ENCODE measurements at regions not wholly inside any gene's neighbourhood (a gene's known extent, or its start where the extent isn't known, plus 50 kb on each side); places are given as distances from the start of the nearest gene placed in this dataset.

DNA sequence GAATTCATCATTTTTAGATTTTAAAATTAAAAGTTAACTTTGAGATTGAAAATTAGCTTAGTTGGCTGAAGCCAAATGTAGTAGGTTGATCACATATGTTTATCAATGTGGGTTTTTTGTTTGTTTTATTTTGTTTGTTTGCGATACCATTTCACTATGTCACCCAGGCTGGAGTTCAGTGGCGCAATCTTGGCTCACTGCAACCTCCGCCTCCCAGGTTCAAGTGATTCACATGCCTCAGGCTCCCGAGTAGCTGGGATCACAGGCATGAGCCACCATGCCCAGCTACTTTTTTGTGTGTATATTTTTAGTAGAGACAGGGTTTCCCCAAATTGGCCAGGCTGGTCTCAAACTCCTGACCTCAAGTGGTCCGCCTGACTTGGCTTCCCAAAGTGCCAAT lies 665.7 kb upstream of the SLC10A2 start (continued):
- TF ChIP-seq, protein P1, sequence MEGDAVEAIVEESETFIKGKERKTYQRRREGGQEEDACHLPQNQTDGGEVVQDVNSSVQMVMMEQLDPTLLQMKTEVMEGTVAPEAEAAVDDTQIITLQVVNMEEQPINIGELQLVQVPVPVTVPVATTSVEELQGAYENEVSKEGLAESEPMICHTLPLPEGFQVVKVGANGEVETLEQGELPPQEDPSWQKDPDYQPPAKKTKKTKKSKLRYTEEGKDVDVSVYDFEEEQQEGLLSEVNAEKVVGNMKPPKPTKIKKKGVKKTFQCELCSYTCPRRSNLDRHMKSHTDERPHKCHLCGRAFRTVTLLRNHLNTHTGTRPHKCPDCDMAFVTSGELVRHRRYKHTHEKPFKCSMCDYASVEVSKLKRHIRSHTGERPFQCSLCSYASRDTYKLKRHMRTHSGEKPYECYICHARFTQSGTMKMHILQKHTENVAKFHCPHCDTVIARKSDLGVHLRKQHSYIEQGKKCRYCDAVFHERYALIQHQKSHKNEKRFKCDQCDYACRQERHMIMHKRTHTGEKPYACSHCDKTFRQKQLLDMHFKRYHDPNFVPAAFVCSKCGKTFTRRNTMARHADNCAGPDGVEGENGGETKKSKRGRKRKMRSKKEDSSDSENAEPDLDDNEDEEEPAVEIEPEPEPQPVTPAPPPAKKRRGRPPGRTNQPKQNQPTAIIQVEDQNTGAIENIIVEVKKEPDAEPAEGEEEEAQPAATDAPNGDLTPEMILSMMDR (tag by site-specific recombination; IDR thresholded peaks at IDR 0.05) = no peak
- TF ChIP-seq ZNF600 (tag by site-specific recombination; IDR thresholded peaks at IDR 0.05) = no peak

DNA sequence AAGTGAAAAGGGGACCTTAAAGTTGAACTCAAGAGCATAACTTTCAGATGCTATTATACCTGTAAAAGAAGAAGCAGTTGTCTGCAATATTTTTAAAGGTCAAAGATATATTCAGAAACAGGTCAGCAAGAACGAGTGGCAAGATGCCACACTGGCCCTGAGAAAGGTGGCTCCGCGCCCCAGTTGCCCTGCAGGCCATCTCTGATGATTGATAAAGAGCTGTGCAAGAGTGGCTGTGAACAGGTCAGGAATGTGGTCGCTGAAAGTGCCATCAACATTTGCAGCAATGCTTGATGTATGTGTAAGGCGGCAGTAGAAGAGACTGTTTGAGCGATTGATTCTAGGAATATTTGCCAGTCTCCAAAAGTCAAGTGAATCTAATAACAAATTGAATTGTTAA lies 664.2 kb upstream of the SLC10A2 start:
- Histone ChIP-seq H3K4me3 (ENCODE audit: low read depth, low read length) (no peak overlapping the region), H3K27ac (ENCODE audit: extremely low read depth, low read depth, low read length) (no peak overlapping the region), H3K9me3 (ENCODE audit: control insufficient read depth, insufficient read depth, low read depth, low read length) (no peaks in the 10 kb centered on the region), H3K4me1 (ENCODE audit: control insufficient read depth, insufficient read depth, low read length) (no peaks in the 10 kb centered on the region), H3K36me3 (ENCODE audit: control insufficient read depth in 2 of 2, insufficient read depth in 1 of 2, low read length in 2 of 2) (no peaks in the 10 kb centered on the region)
- POLR2A ChIA-PET = no interaction called here
- CTCF ChIA-PET = no interaction called here
- TF ChIP-seq ZNF560 (tag by site-specific recombination; IDR thresholded peaks at IDR 0.05; ENCODE audit: borderline replicate concordance) (no peak), ZNF311 (tag by site-specific recombination; IDR thresholded peaks at IDR 0.05; ENCODE audit: borderline replicate concordance) (no peak), ZBTB17 (tag by site-specific recombination; IDR thresholded peaks at IDR 0.05) (no peak), ZNF214 (tag by site-specific recombination; IDR thresholded peaks at IDR 0.05; ENCODE audit: borderline replicate concordance) (no peak), KLF7 (tag by site-specific recombination; IDR thresholded peaks at IDR 0.05; ENCODE audit: borderline replicate concordance) (no peak), ZNF623 (tag by site-specific recombination; IDR thresholded peaks at IDR 0.05) (no peak), ZBTB48 (tag by site-specific recombination; IDR thresholded peaks at IDR 0.05) (no peak), ZNF146 (tag by site-specific recombination; IDR thresholded peaks at IDR 0.05) (no peak), ZNF19 (tag by site-specific recombination; IDR thresholded peaks at IDR 0.05; ENCODE audit: low read depth) (no peak)
- TF ChIP-seq, protein P2, sequence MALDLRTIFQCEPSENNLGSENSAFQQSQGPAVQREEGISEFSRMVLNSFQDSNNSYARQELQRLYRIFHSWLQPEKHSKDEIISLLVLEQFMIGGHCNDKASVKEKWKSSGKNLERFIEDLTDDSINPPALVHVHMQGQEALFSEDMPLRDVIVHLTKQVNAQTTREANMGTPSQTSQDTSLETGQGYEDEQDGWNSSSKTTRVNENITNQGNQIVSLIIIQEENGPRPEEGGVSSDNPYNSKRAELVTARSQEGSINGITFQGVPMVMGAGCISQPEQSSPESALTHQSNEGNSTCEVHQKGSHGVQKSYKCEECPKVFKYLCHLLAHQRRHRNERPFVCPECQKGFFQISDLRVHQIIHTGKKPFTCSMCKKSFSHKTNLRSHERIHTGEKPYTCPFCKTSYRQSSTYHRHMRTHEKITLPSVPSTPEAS (tag by site-specific recombination; IDR thresholded peaks at IDR 0.05) = no peak

DNA sequence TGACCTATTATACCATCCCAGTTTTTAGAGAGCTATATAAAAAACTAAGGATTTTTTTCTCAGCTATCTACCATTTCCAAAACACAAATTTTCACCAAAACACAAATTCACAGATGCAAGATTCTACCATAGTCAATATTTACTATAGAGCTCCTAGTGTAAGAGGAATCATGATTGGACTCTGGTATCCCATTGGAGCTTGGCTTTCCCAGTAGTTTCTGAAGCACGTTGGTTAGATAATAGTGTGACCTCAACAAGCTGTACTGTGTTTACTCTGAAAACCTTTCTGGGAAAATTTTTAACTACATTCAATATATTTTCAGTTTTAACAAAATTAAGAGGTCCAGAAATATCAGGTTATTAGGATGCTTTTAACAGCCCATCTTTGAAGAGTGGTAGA lies 660.6 kb upstream of the SLC10A2 start:
- CTCF ChIA-PET = no interaction called here

DNA sequence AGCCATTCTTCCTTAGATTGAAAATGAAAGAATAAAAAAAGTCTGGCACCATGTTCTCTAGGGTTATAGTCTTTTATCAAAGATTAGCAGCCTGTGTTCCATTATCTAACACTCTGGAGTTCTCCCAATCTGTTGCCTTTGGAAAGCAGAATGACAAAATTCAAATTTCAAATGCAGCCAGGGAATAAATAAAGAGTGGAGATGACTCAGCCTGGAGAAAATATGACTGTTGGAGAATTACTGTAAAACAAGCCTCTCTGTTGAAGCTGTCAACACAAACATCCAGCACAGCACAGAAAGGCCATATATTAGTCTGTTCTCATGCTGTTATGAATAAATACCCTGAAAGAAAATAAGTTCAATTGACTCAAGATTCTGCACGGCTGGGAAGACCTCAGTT lies 650.5 kb upstream of the SLC10A2 start:
- ChIA-PET POLR2A (no interaction called here), CTCF (no interaction called here)
- TF ChIP-seq ZNF214 (tag by site-specific recombination; IDR thresholded peaks at IDR 0.05; ENCODE audit: borderline replicate concordance) (no peak), ZNF596 (tag by site-specific recombination; IDR thresholded peaks at IDR 0.05) (no peak), SP3 (tag by site-specific recombination; IDR thresholded peaks at IDR 0.05) (no peak), ZNF394 (tag by site-specific recombination; IDR thresholded peaks at IDR 0.05; ENCODE audit: borderline replicate concordance) (no peak), SP7 (tag by site-specific recombination; IDR thresholded peaks at IDR 0.05) (no peak), ZNF768 (tag by site-specific recombination; IDR thresholded peaks at IDR 0.05) (no peak), ZNF549 (tag by site-specific recombination; IDR thresholded peaks at IDR 0.05) (no peak)
- TF ChIP-seq, protein P3, sequence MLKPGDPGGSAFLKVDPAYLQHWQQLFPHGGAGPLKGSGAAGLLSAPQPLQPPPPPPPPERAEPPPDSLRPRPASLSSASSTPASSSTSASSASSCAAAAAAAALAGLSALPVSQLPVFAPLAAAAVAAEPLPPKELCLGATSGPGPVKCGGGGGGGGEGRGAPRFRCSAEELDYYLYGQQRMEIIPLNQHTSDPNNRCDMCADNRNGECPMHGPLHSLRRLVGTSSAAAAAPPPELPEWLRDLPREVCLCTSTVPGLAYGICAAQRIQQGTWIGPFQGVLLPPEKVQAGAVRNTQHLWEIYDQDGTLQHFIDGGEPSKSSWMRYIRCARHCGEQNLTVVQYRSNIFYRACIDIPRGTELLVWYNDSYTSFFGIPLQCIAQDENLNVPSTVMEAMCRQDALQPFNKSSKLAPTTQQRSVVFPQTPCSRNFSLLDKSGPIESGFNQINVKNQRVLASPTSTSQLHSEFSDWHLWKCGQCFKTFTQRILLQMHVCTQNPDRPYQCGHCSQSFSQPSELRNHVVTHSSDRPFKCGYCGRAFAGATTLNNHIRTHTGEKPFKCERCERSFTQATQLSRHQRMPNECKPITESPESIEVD (tag by site-specific recombination; IDR thresholded peaks at IDR 0.05) = no peak

More for the DNA sequence above, 660.6 kb upstream of the SLC10A2 start:
- TF ChIP-seq, protein P4, sequence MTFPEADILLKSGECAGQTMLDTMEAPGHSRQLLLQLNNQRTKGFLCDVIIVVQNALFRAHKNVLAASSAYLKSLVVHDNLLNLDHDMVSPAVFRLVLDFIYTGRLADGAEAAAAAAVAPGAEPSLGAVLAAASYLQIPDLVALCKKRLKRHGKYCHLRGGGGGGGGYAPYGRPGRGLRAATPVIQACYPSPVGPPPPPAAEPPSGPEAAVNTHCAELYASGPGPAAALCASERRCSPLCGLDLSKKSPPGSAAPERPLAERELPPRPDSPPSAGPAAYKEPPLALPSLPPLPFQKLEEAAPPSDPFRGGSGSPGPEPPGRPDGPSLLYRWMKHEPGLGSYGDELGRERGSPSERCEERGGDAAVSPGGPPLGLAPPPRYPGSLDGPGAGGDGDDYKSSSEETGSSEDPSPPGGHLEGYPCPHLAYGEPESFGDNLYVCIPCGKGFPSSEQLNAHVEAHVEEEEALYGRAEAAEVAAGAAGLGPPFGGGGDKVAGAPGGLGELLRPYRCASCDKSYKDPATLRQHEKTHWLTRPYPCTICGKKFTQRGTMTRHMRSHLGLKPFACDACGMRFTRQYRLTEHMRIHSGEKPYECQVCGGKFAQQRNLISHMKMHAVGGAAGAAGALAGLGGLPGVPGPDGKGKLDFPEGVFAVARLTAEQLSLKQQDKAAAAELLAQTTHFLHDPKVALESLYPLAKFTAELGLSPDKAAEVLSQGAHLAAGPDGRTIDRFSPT (tag by site-specific recombination; IDR thresholded peaks at IDR 0.05) = no peak
- Histone ChIP-seq H3K36me3 (ENCODE audit: control insufficient read depth in 2 of 2, insufficient read depth in 1 of 2, low read length in 2 of 2) (no peaks in the 10 kb centered on the region), H3K27ac (ENCODE audit: extremely low read depth, low read depth, low read length) (no peak overlapping the region), H3K4me1 (ENCODE audit: control insufficient read depth, insufficient read depth, low read length) (no peaks in the 10 kb centered on the region), H3K9me3 (ENCODE audit: control insufficient read depth, insufficient read depth, low read depth, low read length) (no peaks in the 10 kb centered on the region), H3K4me3 (ENCODE audit: low read depth, low read length) (no peak overlapping the region)
- POLR2A ChIA-PET = no interaction called here

More for the DNA sequence above, 650.5 kb upstream of the SLC10A2 start:
- Histone ChIP-seq H3K27ac (ENCODE audit: extremely low read depth, low read depth, low read length) (no peak overlapping the region), H3K9me3 (ENCODE audit: control insufficient read depth, insufficient read depth, low read depth, low read length) (no peaks in the 10 kb centered on the region), H3K36me3 (ENCODE audit: control insufficient read depth in 2 of 2, insufficient read depth in 1 of 2, low read length in 2 of 2) (no peaks in the 10 kb centered on the region), H3K4me3 (ENCODE audit: low read depth, low read length) (no peak overlapping the region), H3K4me1 (ENCODE audit: control insufficient read depth, insufficient read depth, low read length) (no peaks in the 10 kb centered on the region)
